DMS79 treated with DMSO at 0.1 percent for 48 hours (cell line): ENCODE measurements at regions not wholly inside any gene's neighbourhood (a gene's known extent, or its start where the extent isn't known, plus 50 kb on each side); places are given as distances from the start of the nearest gene placed in this dataset.
A peak's percentile ranks its signal among the peaks of the same experiment; 100 is the strongest.
"Not testable (repeated sequence)": the region's sequence is repeated elsewhere in the genome, so short reads cannot be mapped to it uniquely, and the experiment has no call there.

Experiments
- DNase-seq: peaks from one replicate; lab custom pipeline; 2025; lab: John Stamatoyannopoulos, UW

- no peak for DNase-seq
These were observed 67.9 kb downstream of the TTLL2 start for GRCh38 chr6:167392631-167393316.

- DNase-seq = no peak
These were observed 68.8 kb downstream of the TTLL2 start for GRCh38 chr6:167393731-167394130.

GRCh38 chr6:167394339-167394738, 69.5 kb downstream of the TTLL2 start:
- no peak for DNase-seq

- DNase-seq = no peak
These were observed 69.9 kb downstream of the TTLL2 start for GRCh38 chr6:167394820-167395219.

- DNase-seq = no peak
These were observed 71.3 kb downstream of the TTLL2 start for GRCh38 chr6:167396068-167396658.

- no peak for DNase-seq
These were observed 72.0 kb downstream of the TTLL2 start for GRCh38 chr6:167396659-167397490.

- no peak for DNase-seq
These were observed 72.8 kb downstream of the TTLL2 start for GRCh38 chr6:167397712-167398111.

GRCh38 chr6:167398214-167399050, 73.5 kb downstream of the TTLL2 start:
- no peak for DNase-seq

- no peak for DNase-seq
These were observed 74.1 kb downstream of the TTLL2 start for GRCh38 chr6:167399051-167399387.

- DNase-seq = no peak
These were observed 74.7 kb downstream of the TTLL2 start for GRCh38 chr6:167399599-167399998.

GRCh38 chr6:167400482-167401138, 75.7 kb downstream of the TTLL2 start:
- DNase-seq = no peak

- DNase-seq = peak; percentile 51
These were observed 76.8 kb downstream of the TTLL2 start for GRCh38 chr6:167401525-167402194.

GRCh38 chr6:167402195-167402686, 77.4 kb downstream of the TTLL2 start:
- DNase-seq = no peak

- DNase-seq = no peak
These were observed 78.5 kb downstream of the TTLL2 start for GRCh38 chr6:167403427-167403826.

GRCh38 chr6:167404385-167405049, 79.6 kb downstream of the TTLL2 start:
- no peak for DNase-seq

GRCh38 chr6:167405778-167406532, 81.1 kb downstream of the TTLL2 start:
- DNase-seq = no peak

GRCh38 chr6:167406533-167407238, 81.8 kb downstream of the TTLL2 start:
- DNase-seq = not testable (repeated sequence)

- DNase-seq = no peak
These were observed 82.6 kb downstream of the TTLL2 start for GRCh38 chr6:167407239-167408064.
